Activated CD8-positive, alpha-beta T cell treated with anti-CD3 and anti-CD28 coated beads, Interleukin-2, amount 10 ng/mL, durations not matched to agents 7 days and 5 days (primary cell): ENCODE measurements at regions not wholly inside any gene's neighbourhood (a gene's known extent, or its start where the extent isn't known, plus 50 kb on each side); places are given as distances from the start of the nearest gene placed in this dataset.
"Not testable (repeated sequence)": the region's sequence is repeated elsewhere in the genome, so short reads cannot be mapped to it uniquely, and the experiment has no call there.

ENCODE experiments used
- ATAC-seq: fragments of 150-1000 bp; cut with Tn5 transposase; one replicate; pipeline ENCODE4 v1.10.0; 2021; ENCODE audit warnings: moderate library complexity
- CTCF ChIA-PET: fragments of 350-600 bp; sonication (Branson Sonifier 250); formaldehyde crosslinking; loops from one replicate; lab custom pipeline; 2021; ENCODE audit warnings: antibody characterized with exemption; lab: Charles Lee
- POLR2A ChIA-PET: fragments of 350-600 bp; sonication (Branson Sonifier 250); formaldehyde crosslinking; loops from one replicate; lab custom pipeline; 2021; ENCODE audit warnings: antibody characterized with exemption; lab: Charles Lee
- DNase-seq: peaks from one replicate; pipeline ENCODE4 v3.0.0-alpha.2; 2020
- H3K27ac Mint-ChIP-seq: one replicate; pipeline ENCODE4 v1.8.0; 2021; ENCODE audit warnings: mild to moderate bottlenecking, mixed read lengths
- H3K27me3 Mint-ChIP-seq: one replicate; pipeline ENCODE4 v1.8.0; 2021; ENCODE audit warnings: low read depth, mixed read lengths
- H3K36me3 Mint-ChIP-seq: one replicate; pipeline ENCODE4 v1.8.0; 2021; ENCODE audit warnings: low read depth, mixed read lengths
- H3K4me1 Mint-ChIP-seq: one replicate; pipeline ENCODE4 v1.8.0; 2021; ENCODE audit warnings: low read depth, mixed read lengths
- H3K4me3 Mint-ChIP-seq: one replicate; pipeline ENCODE4 v1.8.0; 2021; ENCODE audit warnings: mild to moderate bottlenecking, mixed read lengths
- H3K9me3 Mint-ChIP-seq: one replicate; pipeline ENCODE4 v1.8.0; 2022; ENCODE audit warnings: mixed read lengths; ENCODE audit not compliant: insufficient read depth

DNA sequence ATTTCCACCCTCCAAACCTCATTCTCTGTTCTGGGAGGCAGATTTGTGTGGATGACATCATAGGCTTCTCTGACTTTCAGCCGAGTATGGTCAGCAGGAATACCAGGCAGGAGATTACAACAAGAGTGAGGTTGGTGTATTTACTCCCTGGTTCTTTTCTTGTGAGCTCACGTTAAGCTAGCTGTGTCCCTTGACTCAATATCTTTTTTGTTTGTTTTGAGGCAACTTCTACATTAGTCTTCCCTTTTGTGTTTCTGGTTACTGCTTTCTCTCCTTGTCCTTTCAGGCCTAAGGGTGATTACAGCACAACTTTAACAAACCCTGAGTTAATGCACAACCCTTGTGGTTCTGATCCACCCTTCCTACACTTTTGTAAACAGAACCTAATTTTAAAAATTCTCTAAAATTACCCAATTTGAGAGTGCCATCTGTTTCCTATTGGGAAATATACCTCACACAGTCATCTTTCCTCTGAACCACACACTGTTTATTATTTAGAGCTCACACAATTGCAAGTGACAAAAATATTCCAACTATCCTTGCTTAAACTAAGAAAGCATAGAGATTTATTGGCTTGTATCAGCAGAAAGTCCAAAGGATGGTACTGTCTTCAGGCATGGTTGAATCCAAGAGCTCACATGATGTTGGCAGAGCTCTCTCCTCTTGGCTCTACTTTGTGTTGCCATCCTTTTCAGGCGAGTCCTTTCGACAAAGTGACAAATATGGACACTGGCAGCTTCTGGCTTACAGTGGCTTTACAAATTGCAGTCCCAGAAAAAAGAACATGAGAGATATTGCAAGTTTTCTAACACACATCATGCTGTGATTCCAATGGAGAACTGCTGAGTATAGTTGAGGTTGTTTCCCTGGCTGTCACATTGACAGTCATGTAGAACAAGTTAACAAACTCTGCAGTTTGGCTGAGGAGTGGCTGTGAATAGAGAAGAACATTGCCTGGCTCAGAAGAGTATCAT, 150.5 kb upstream of the DDIT4L start:
- H3K4me3 Mint-ChIP-seq = no peak overlapping the region
- ATAC-seq (no peak), DNase-seq (no peak)
- no peaks in the 10 kb centered on the region for H3K27me3 Mint-ChIP-seq
- ChIA-PET CTCF (no interaction called here), POLR2A (no interaction called here)
- no peaks in the 10 kb centered on the region for H3K9me3 Mint-ChIP-seq
- H3K36me3 Mint-ChIP-seq = no peaks in the 10 kb centered on the region
- H3K27ac Mint-ChIP-seq = no peak overlapping the region
- H3K4me1 Mint-ChIP-seq = no peaks in the 10 kb centered on the region

DNA sequence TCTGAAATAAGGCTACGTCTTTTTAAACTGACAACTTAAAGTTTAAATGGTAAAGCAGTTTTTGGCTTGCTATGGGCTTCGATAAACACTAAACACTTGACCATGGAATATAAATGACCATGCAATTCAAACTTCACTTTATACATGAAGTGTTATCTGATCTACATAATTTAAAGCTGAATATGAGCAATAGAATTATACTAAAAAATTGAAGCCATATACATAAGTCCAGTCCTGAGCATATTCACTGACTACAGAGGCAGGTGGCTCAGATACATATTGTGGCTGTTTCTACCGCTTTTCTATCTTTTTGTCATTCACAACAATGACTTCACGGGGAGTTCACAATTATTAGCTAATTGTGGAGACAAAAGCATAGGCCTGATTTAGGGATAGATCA, 149.6 kb upstream of the DDIT4L start:
- CTCF ChIA-PET = no interaction called here
- H3K27me3 Mint-ChIP-seq = no peaks in the 10 kb centered on the region
- H3K27ac Mint-ChIP-seq = no peak overlapping the region
- H3K4me1 Mint-ChIP-seq = no peaks in the 10 kb centered on the region
- H3K36me3 Mint-ChIP-seq = no peaks in the 10 kb centered on the region
- DNase-seq (no peak), ATAC-seq (no peak)
- H3K9me3 Mint-ChIP-seq = peaks cover 3% of the 10 kb centered on the region
- POLR2A ChIA-PET = no interaction called here
- no peak overlapping the region for H3K4me3 Mint-ChIP-seq

DNA sequence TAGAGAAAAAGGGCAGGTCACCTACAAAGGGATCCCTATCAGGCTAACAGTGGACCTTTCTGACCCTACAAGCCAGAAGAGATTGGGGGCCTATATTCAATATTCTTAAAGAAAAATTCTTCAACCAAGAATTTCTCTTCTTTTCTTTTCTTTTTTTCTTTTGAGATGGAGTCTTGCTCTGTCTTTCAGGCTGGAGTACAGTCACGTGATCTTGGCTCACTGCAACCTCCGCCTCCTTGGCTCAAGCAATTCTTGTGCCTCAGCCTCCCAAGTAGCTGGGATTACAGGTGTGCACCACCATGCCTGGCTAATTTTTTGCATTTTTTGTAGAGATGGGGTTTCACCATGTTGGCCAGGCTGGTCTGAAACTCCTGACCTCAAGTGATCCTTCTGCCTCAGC, 143.2 kb upstream of the DDIT4L start:
- ATAC-seq, POLR2A ChIA-PET, H3K36me3 Mint-ChIP-seq, H3K4me1 Mint-ChIP-seq, DNase-seq, H3K4me3 Mint-ChIP-seq, H3K27ac Mint-ChIP-seq, H3K27me3 Mint-ChIP-seq, CTCF ChIA-PET: not testable (repeated sequence)
- H3K9me3 Mint-ChIP-seq = peaks cover 12% of the 10 kb centered on the region

DNA sequence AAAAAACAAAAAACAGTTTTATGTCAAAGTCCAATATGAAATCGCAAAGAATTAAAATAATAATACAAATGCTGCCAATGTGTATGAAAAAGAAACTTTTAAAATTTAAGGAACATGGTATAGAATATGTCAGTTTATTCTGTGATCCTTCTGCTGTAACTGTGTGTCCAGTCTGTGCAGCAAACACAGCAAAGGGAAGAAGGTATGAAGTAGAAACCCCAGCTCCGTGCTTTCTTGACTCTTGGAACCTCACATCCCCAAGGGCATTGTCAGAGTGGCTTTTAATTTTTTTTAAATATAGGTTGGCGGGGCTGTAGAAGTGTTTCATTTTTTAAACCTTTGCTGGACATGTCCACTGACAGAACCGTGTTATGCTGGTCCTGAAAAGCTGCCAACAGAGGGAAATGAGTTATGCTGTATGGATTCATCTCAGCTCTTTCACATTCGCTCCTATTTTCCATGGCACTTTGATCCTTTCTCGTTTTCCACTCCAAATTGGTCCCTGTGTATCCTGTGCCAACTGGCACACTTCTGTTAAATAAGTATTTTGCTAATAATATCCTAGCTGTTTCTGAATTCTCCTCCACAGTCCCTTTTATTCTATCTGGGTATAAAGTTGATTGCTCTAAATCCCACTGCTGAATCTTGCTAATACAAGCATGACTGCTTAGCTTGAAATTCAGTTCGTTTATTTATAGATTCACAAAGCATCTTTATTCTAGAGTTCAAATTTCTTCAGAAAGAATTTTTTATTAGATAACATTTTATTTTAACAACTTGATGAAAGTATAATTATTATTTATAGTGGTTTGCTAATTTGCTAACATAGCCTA, 127.0 kb upstream of the DDIT4L start:
- Mint-ChIP-seq H3K36me3 (no peaks in the 10 kb centered on the region), H3K9me3 (no peaks in the 10 kb centered on the region), H3K27me3 (no peaks in the 10 kb centered on the region), H3K4me1 (no peaks in the 10 kb centered on the region), H3K4me3 (no peak overlapping the region), H3K27ac (no peak overlapping the region)
- ChIA-PET CTCF (interaction anchor here (0.7 kb wide), 1 partner anchor 224 kb away, joined by 3 read pairs; no protein-coding TSS in a partner anchor), POLR2A (no interaction called here)
- DNase-seq (no peak), ATAC-seq (no peak)

DNA sequence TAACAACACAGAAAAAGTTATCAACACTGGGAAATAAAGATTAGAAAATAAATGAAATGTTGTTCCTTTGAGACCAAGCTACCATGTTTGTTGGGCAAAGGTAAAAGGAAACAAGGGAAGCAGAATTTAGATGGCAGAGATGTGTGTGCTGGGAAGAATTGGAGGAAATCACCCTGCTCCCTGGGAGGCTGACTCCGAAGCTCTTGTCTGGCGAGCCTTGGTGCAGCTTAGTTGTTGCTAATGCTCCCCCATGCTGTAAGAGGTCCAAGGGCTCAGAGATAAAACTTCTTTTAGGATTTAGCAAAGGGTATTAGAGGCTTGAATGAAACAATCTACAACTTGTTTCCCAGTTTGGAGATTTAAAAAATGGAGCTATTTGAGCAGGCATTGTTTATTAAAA, 123.8 kb upstream of the DDIT4L start:
- H3K9me3 Mint-ChIP-seq = no peaks in the 10 kb centered on the region
- no peaks in the 10 kb centered on the region for H3K36me3 Mint-ChIP-seq
- CTCF ChIA-PET = interaction anchor here (1.0 kb wide), 1 partner anchor 220 kb away, joined by 3 read pairs; no protein-coding TSS in a partner anchor
- POLR2A ChIA-PET = no interaction called here
- no peak for ATAC-seq
- no peak for DNase-seq
- H3K27ac Mint-ChIP-seq = no peak overlapping the region
- peaks cover 1% of the 10 kb centered on the region for H3K27me3 Mint-ChIP-seq
- H3K4me1 Mint-ChIP-seq = no peaks in the 10 kb centered on the region
- no peak overlapping the region for H3K4me3 Mint-ChIP-seq

DNA sequence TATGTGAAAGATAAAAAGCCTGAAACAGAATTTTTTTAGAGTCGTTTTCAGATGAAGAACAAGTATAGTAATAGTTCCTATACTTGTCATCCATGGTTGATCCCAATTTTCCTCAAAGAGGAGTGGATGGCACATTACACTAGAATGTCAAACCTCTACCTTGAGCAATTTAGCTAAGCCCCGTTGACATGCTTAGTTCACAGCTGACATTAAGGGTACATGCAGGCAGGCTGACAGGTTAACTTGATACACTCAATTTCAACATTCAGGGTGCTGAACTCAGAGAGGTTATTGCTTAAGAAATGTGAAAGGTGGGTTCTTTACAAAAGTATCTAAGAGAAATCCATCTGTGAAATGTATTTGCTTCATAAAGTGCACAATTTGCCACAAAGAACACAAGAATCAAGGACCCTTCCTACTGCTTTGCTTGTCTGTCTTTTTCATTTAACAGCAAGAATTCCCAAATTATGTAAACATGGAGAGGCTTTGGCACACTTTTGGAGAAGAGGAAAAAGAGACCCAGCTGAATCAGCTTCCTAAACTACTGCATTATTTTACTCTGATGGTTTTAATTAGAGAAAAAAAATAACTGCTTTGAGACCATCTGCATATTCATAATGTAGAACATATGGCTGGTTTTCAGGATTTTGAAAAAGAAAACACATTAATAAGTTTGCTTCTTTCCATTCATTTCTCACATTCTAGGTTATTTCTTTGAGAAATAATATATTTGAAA, 122.5 kb upstream of the DDIT4L start:
- no peak for DNase-seq
- ATAC-seq = no peak
- Mint-ChIP-seq H3K4me1 (no peaks in the 10 kb centered on the region), H3K36me3 (no peaks in the 10 kb centered on the region), H3K27me3 (peaks cover 3% of the 10 kb centered on the region), H3K9me3 (no peaks in the 10 kb centered on the region), H3K4me3 (no peak overlapping the region), H3K27ac (no peak overlapping the region)
- POLR2A ChIA-PET = no interaction called here
- CTCF ChIA-PET = no interaction called here

DNA sequence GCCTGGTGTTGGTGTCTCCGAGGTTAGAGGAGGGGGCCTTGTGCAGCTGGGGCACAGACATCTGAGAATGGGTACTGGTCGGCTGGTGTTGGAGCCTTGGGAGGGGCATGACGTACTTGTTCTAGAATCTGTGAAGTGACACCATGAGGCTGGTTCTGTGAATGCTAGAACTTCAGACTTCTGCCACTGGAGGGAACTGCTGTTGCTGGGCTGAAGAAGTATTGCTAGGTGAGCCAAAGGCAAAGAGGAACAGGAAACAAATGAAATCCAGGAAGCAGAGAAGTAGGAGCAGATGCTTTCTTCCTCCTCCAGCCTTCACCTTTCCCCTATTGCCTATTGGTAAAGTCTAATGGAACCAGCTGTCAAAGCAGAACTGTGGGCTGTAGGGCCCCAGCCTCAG, 120.9 kb upstream of the DDIT4L start:
- Mint-ChIP-seq H3K27ac (no peak overlapping the region), H3K9me3 (no peaks in the 10 kb centered on the region), H3K4me1 (no peaks in the 10 kb centered on the region), H3K36me3 (no peaks in the 10 kb centered on the region), H3K4me3 (no peak overlapping the region), H3K27me3 (peaks cover 7% of the 10 kb centered on the region)
- ATAC-seq (no peak), DNase-seq (no peak)
- ChIA-PET CTCF (interaction anchor here (1.1 kb wide), 1 partner anchor 12 kb away, joined by 3 read pairs; no protein-coding TSS in a partner anchor), POLR2A (no interaction called here)

DNA sequence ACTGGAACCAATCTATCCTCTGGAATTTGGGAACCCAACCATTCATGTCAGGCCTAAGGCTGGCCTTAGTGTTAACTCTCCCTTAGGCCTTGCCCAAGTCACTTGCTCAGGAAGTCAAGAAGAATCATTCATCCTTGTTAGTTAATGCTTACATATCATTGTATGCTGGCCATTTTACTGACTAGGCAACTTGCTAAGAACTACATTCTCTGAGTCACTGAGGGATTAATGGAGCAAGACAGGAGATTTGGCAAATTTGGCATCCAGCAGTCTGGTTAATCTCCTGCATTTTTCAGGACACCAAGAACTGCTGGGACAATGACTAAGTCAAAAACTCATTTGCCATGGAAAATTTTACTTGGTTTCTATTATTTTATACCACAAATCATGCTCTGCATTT, 115.8 kb upstream of the DDIT4L start:
- POLR2A ChIA-PET = no interaction called here
- H3K4me3 Mint-ChIP-seq = no peak overlapping the region
- peaks cover 7% of the 10 kb centered on the region for H3K27me3 Mint-ChIP-seq
- DNase-seq = no peak
- CTCF ChIA-PET = no interaction called here
- H3K36me3 Mint-ChIP-seq = no peaks in the 10 kb centered on the region
- no peaks in the 10 kb centered on the region for H3K4me1 Mint-ChIP-seq
- no peak overlapping the region for H3K27ac Mint-ChIP-seq
- no peak for ATAC-seq
- H3K9me3 Mint-ChIP-seq = no peaks in the 10 kb centered on the region

DNA sequence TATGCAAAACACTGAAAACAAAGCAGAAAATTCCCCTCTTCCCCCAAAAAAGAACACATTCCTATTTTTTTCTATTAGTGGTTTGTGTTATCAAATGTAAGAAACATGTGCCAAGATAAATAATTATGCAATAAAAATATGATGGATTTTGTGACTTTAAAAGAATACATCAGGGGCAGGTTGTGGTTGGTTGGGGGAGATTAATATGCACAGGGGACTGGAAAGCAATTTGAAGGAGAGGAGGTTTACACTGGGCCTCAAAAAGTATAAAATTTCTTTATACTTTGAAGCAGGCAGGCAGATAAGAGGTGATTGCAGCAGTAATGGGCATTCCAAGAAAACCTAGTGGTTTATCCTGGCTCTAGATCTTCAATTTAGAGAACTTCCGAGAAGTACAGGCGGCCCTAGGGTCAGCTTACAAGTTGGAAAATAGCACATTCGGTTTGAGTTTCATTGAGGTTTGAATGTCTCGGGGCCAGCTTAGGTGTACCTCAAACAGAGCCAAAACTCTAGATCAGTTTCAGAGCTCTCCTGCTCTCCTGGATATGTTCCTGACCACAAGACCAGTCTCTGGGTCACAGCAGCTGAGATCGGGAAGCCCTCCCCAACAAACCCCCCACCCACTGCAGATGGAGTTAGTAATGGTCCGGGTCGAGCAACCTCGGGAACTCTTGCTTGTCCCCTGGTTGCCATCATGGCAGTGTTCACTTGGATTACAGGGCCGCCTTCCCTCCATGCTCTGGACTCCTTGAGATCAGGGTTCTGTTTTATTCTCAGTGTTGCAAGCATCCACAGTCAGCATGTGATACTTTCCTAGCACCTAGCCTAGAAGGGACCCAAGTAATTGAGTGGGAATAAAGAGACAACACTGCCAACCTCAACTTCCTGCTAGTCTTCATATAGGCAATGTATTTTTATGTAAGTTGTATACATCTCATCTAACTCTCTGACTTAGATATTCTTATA, 112.1 kb upstream of the DDIT4L start:
- no peaks in the 10 kb centered on the region for H3K36me3 Mint-ChIP-seq
- H3K27ac Mint-ChIP-seq = no peak overlapping the region
- ATAC-seq (no peak), DNase-seq (no peak)
- H3K9me3 Mint-ChIP-seq = no peaks in the 10 kb centered on the region
- peaks cover 4% of the 10 kb centered on the region for H3K27me3 Mint-ChIP-seq
- CTCF ChIA-PET = no interaction called here
- H3K4me1 Mint-ChIP-seq = no peaks in the 10 kb centered on the region
- H3K4me3 Mint-ChIP-seq = no peak overlapping the region
- POLR2A ChIA-PET = no interaction called here

DNA sequence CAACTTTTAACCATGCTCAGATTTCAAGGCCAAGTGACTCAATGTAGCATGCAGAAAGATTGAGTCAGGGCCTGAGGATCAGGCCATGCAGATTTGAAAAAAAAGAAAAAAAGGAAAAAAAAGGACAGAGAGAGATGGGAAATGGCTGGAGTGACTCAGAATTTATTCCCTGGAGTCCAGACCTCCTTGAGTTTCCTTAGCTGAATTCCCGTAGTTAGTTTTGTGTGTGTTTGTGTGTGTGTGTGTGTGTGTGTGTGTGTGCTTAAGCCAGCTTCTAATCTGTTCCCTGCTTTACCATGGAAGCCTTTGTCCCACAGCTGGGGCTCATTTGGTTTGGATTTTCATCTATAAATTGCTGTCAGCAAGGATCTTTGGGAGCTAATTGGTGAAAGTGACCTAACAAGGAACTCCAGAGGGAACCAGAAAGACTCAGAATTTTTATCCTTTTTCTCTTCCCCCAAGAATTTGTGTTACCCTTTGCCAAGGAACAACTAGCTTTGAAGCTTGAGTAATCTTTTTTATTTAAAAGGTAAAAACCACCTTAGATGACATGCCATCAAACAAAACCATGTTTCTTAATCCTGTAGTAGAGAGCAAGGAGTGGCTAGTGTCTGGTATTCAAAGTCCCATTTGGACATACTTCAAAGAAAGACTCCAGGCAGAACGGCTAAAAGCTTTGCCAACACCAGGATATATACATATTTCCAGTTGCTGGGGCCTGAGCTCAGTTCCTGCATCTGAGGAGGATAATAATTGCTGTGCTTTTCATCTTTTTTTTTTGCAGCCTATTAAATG, 109.0 kb upstream of the DDIT4L start:
- H3K4me3 Mint-ChIP-seq = no peak overlapping the region
- no peak for DNase-seq
- H3K27me3 Mint-ChIP-seq = no peaks in the 10 kb centered on the region
- no peaks in the 10 kb centered on the region for H3K36me3 Mint-ChIP-seq
- H3K4me1 Mint-ChIP-seq = no peaks in the 10 kb centered on the region
- CTCF ChIA-PET = interaction anchor here (0.8 kb wide), 1 partner anchor 220 kb away, joined by 3 read pairs; no protein-coding TSS in a partner anchor
- no peak for ATAC-seq
- no peak overlapping the region for H3K27ac Mint-ChIP-seq
- no peaks in the 10 kb centered on the region for H3K9me3 Mint-ChIP-seq
- POLR2A ChIA-PET = no interaction called here
